ENCODE measurements at regions not wholly inside any gene's neighbourhood (a gene's known extent, or its start where the extent isn't known, plus 50 kb on each side); places are given as distances from the start of the nearest gene placed in this dataset.

GRCh38 chr3:107110596-107111305 is 266.5 kb upstream of the CCDC54 start:
- no peak for ATAC-seq (ENCODE audit: insufficient number of reproducible peaks, low FRiP score, low read depth)
- no peak for TF ChIP-seq CTCF (IDR thresholded peaks at IDR 0.05)
- Histone ChIP-seq H3K4me1 (ENCODE audit: control insufficient read depth in 1 of 2, low read depth in 2 of 2) (no peaks in the 10 kb centered on the region), H3K4me3 (no peak overlapping the region), H3K27ac (no peak overlapping the region), H3K27me3 (replicated peaks; ENCODE audit: insufficient read depth) (no peaks in the 10 kb centered on the region), H3K36me3 (no peaks in the 10 kb centered on the region), H3K9me3 (no peaks in the 10 kb centered on the region)
- no peak for DNase-seq (ENCODE audit: low spot score)

DNA sequence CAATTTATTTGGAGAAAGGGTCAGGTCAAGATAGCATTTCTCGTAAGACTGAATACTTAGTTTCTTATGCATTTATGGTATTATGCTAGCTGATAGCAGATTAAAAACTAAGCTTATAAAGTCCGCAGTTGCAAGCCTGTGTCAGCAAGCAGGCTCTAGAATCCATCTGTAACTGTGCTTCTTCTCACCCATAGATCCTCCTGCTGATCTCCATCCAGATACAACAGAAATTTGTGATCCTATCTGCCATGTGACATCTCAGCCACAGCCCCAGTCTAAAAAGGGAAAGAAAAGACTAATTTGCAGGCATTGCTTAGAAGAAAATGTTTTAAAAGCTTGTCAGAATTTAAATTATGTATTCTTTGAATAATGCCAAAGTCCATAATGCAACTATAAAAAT is 265.4 kb upstream of the CCDC54 start:
- no peak for TF ChIP-seq CTCF (IDR thresholded peaks at IDR 0.05)
- Histone ChIP-seq H3K27ac (no peak overlapping the region), H3K36me3 (no peaks in the 10 kb centered on the region), H3K4me1 (ENCODE audit: control insufficient read depth in 1 of 2, low read depth in 2 of 2) (no peaks in the 10 kb centered on the region), H3K9me3 (no peaks in the 10 kb centered on the region), H3K27me3 (replicated peaks; ENCODE audit: insufficient read depth) (no peaks in the 10 kb centered on the region), H3K4me3 (no peak overlapping the region)
- no peak for ATAC-seq (ENCODE audit: insufficient number of reproducible peaks, low FRiP score, low read depth)
- no peak for DNase-seq (ENCODE audit: low spot score)

GRCh38 chr3:107112356-107112755 is 264.9 kb upstream of the CCDC54 start:
- H3K4me3 ChIP-seq, result no peak overlapping the region
- no peaks in the 10 kb centered on the region for H3K36me3 ChIP-seq
- no peak for ATAC-seq (ENCODE audit: insufficient number of reproducible peaks, low FRiP score, low read depth)
- no peaks in the 10 kb centered on the region for H3K27me3 ChIP-seq (replicated peaks; ENCODE audit: insufficient read depth)
- no peak for DNase-seq (ENCODE audit: low spot score)
- no peak overlapping the region for H3K27ac ChIP-seq
- no peak for TF ChIP-seq CTCF (IDR thresholded peaks at IDR 0.05)
- H3K9me3 ChIP-seq, result no peaks in the 10 kb centered on the region
- H3K4me1 ChIP-seq (ENCODE audit: control insufficient read depth in 1 of 2, low read depth in 2 of 2), result no peaks in the 10 kb centered on the region

GRCh38 chr3:107116251-107116650 is 261.0 kb upstream of the CCDC54 start:
- no peak for DNase-seq (ENCODE audit: low spot score)
- Histone ChIP-seq H3K4me3 (no peak overlapping the region), H3K27ac (no peak overlapping the region), H3K9me3 (no peaks in the 10 kb centered on the region), H3K4me1 (ENCODE audit: control insufficient read depth in 1 of 2, low read depth in 2 of 2) (peaks cover 3 to 15% of the 10 kb centered on the region in 2 donors), H3K36me3 (no peaks in the 10 kb centered on the region), H3K27me3 (replicated peaks; ENCODE audit: insufficient read depth) (no peaks in the 10 kb centered on the region)
- TF ChIP-seq CTCF (IDR thresholded peaks at IDR 0.05), result no peak
- no peak for ATAC-seq (ENCODE audit: insufficient number of reproducible peaks, low FRiP score, low read depth)

DNA sequence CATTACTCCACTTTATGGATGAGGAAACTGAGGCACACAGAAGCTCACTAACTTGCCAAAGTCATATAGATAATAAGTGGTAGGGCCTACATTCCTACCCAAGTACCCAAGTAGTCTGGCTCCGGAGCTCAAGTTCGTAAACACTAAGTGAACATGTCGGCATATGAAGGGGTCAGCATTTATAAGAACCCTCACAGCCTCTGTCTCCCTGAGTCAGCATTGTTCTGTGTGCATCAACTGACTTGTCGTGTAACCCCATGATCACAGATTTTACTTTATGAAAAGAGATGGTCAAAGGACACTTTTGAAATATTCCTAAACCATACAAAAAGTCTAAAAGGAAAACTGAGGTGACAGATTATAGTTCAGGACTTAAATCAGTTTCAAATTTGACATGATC is 260.1 kb upstream of the CCDC54 start:
- Histone ChIP-seq H3K36me3 (no peaks in the 10 kb centered on the region), H3K9me3 (no peaks in the 10 kb centered on the region), H3K27me3 (replicated peaks; ENCODE audit: insufficient read depth) (no peaks in the 10 kb centered on the region), H3K4me1 (ENCODE audit: control insufficient read depth in 1 of 2, low read depth in 2 of 2) (peaks cover 3 to 15% of the 10 kb centered on the region in 2 donors), H3K4me3 (no peak overlapping the region), H3K27ac (no peak overlapping the region)
- TF ChIP-seq CTCF (IDR thresholded peaks at IDR 0.05), result no peak
- no peak for ATAC-seq (ENCODE audit: insufficient number of reproducible peaks, low FRiP score, low read depth)
- DNase-seq (ENCODE audit: low spot score), result no peak
